SK-N-SH (cell line): ENCODE measurements at regions not wholly inside any gene's neighbourhood (a gene's known extent, or its start where the extent isn't known, plus 50 kb on each side); places are given as distances from the start of the nearest gene placed in this dataset.

ENCODE experiments used
- CTCF ChIA-PET: fragments of 300-600, 350-600 bp; formaldehyde crosslinking; extraction: SDS; loops from one replicate; lab custom pipeline; 2021; lab: Yijun Ruan, JAX
- POLR2A ChIA-PET: fragments of 350-600 bp; sonication (Branson Sonifier 250); formaldehyde crosslinking; extraction: SDS; loops from one replicate; lab custom pipeline; 2020; ENCODE audit warnings: antibody characterized with exemption, inconsistent platforms; lab: Yijun Ruan, JAX
- DNase-seq: peaks from one replicate; pipeline ENCODE4 v3.0.0; 2012
- H2AFZ ChIP-seq: fragments of 200-600 bp; sonication (generic); 2 replicates; pipeline ENCODE4 v1.8.1; 2016; ENCODE audit warnings: antibody characterized with exemption, mild to moderate bottlenecking, low read depth
- H3F3A ChIP-seq: fragments of 200-600 bp; sonication (generic); replicated peaks from 2 replicates; pipeline ENCODE3; 2016; ENCODE audit warnings: antibody characterized with exemption, mild to moderate bottlenecking; ENCODE audit not compliant: insufficient read depth
- H3K27ac ChIP-seq, 2 experiments: fragments of 200-500 bp in 1 of 2; fragments of 200-600 bp in 1 of 2; sonication (Bioruptor generic) in 1 of 2; sonication (generic), shearing (Covaris generic) in 1 of 2; 2 replicates each; pipeline versions ENCODE4 v1.5.1 to v1.6.1; 2014 to 2016; ENCODE audit warnings: low read depth in 2 of 2, inconsistent platforms in 1 of 2, low read length in 1 of 2, mild to moderate bottlenecking in 1 of 2, mixed read lengths in 1 of 2
- H3K27me3 ChIP-seq: fragments of 200-600 bp; sonication (generic), shearing (Covaris generic); 2 replicates; pipeline ENCODE4 v1.6.1; 2016; ENCODE audit warnings: mixed run types; ENCODE audit not compliant: insufficient read depth
- H3K36me3 ChIP-seq, 2 experiments: fragments of 200-500 bp in 1 of 2; fragments of 200-600 bp in 1 of 2; sonication (Bioruptor generic) in 1 of 2; sonication (generic) in 1 of 2; replicated peaks in 1 of 2; 2 replicates each; pipeline versions ENCODE3 to v1.5.1; 2014 to 2016; ENCODE audit warnings: low read length in 1 of 2, mild to moderate bottlenecking in 1 of 2; ENCODE audit not compliant: insufficient read depth in 2 of 2, control insufficient read depth in 1 of 2
- H3K4me1 ChIP-seq, 2 experiments: fragments of 200-500 bp in 1 of 2; fragments of 200-600 bp in 1 of 2; sonication (Bioruptor generic) in 1 of 2; sonication (generic), shearing (Covaris generic) in 1 of 2; 2 replicates each; pipeline versions ENCODE4 v1.5.1 to v1.6.1; 2014 to 2016; ENCODE audit warnings: low read depth in 1 of 2, low read length in 1 of 2, mixed run types in 1 of 2; ENCODE audit not compliant: insufficient read depth in 2 of 2, control insufficient read depth in 1 of 2
- H3K4me2 ChIP-seq: fragments of 200-600 bp; sonication (generic), shearing (Covaris generic); 2 replicates; pipeline ENCODE4 v1.6.1; 2017; ENCODE audit warnings: mixed run types
- H3K4me3 ChIP-seq, 2 experiments: fragments of 200-500 bp in 1 of 2; fragments of 200-600 bp in 1 of 2; sonication (Bioruptor generic) in 1 of 2; sonication (generic), shearing (Covaris generic) in 1 of 2; 2 replicates each; pipeline versions ENCODE4 v1.5.1 to v1.8.1; 2014 to 2016; ENCODE audit warnings: low read depth in 2 of 2, inconsistent platforms in 1 of 2, low read length in 1 of 2, mild to moderate bottlenecking in 1 of 2, mixed read lengths in 1 of 2, moderate library complexity in 1 of 2
- H3K79me2 ChIP-seq: fragments of 200-600 bp; sonication (generic); 2 replicates; pipeline ENCODE4 v1.8.1; 2017; ENCODE audit warnings: mild to moderate bottlenecking; ENCODE audit not compliant: insufficient read depth
- H3K9ac ChIP-seq: fragments of 200-600 bp; sonication (generic); 2 replicates; pipeline ENCODE4 v1.6.1; 2017; ENCODE audit warnings: mixed run types
- H3K9me2 ChIP-seq: fragments of 200-600 bp; sonication (generic); 2 replicates; pipeline ENCODE4 v1.6.1; 2017; ENCODE audit warnings: mixed run types
- H3K9me3 ChIP-seq: fragments of 200-600 bp; sonication (generic); 2 replicates; pipeline ENCODE4 v1.6.1; 2017; ENCODE audit warnings: mixed run types, mild to moderate bottlenecking, moderate library complexity
- H4K20me1 ChIP-seq: fragments of 200-600 bp; sonication (generic); 2 replicates; pipeline ENCODE4 v1.6.1; 2017; ENCODE audit warnings: mild to moderate bottlenecking, mixed run types; ENCODE audit not compliant: insufficient read depth
- ELF1 ChIP-seq: IDR thresholded peaks from 2 replicates; pipeline ENCODE4 v1.4.0; 2012
- EZH2phosphoT487 ChIP-seq: fragments of 200-600 bp; sonication (generic); IDR thresholded peaks from 2 replicates; pipeline ENCODE4 v1.6.1; 2017; ENCODE audit warnings: low read depth, mixed run types, mild to moderate bottlenecking, antibody characterized with exemption, moderate library complexity, borderline replicate concordance
- FOXJ3 ChIP-seq: sonication (generic); formaldehyde crosslinking; IDR thresholded peaks from 2 replicates; pipeline ENCODE4 v1.5.1; 2020; ENCODE audit warnings: mild to moderate bottlenecking, missing genetic modification reagents
- FOXM1 ChIP-seq: IDR thresholded peaks from 2 replicates; pipeline ENCODE4 v1.4.0; 2012; ENCODE audit warnings: low read depth, mild to moderate bottlenecking
- GABPA ChIP-seq: IDR thresholded peaks from 2 replicates; pipeline ENCODE4 v1.4.0; 2012; ENCODE audit warnings: low read depth, mild to moderate bottlenecking
- GATA2 ChIP-seq: sonication (generic); formaldehyde crosslinking; IDR thresholded peaks from 2 replicates; pipeline ENCODE4 v1.5.0; 2020; ENCODE audit warnings: mild to moderate bottlenecking, missing genetic modification reagents
- NFIC ChIP-seq: IDR thresholded peaks from 2 replicates; pipeline ENCODE4 v1.4.0; 2012; ENCODE audit warnings: borderline replicate concordance
- NRF1 ChIP-seq: IDR thresholded peaks from 2 replicates; pipeline ENCODE4 v1.6.1; 2012; ENCODE audit warnings: low read depth, mild to moderate bottlenecking, low read length
- POLR2AphosphoS5 ChIP-seq: IDR thresholded peaks from 2 replicates; pipeline ENCODE4 v1.6.1; 2012; ENCODE audit warnings: low read depth, low read length
- RCOR1 ChIP-seq: fragments of 150-350 bp; IDR thresholded peaks from 2 replicates; pipeline ENCODE4 v1.6.1; 2017; ENCODE audit warnings: antibody characterized with exemption, low read length
- RXRA ChIP-seq: IDR thresholded peaks from 2 replicates; pipeline ENCODE4 v1.4.0; 2012; ENCODE audit warnings: low read depth, mild to moderate bottlenecking, borderline replicate concordance
- SIN3A ChIP-seq: IDR thresholded peaks from 2 replicates; pipeline ENCODE4 v1.6.1; 2012; ENCODE audit warnings: low read depth, mild to moderate bottlenecking, low read length, moderate library complexity, borderline replicate concordance
- SMC3 ChIP-seq: IDR thresholded peaks from 2 replicates; pipeline ENCODE4 v1.6.1; 2012; ENCODE audit warnings: low read depth, low read length, improper control_type of control experiment
- TAF1 ChIP-seq: IDR thresholded peaks from 2 replicates; pipeline ENCODE4 v1.6.1; 2012; ENCODE audit warnings: low read depth, mild to moderate bottlenecking, low read length, moderate library complexity, borderline replicate concordance
- TEAD4 ChIP-seq: IDR thresholded peaks from 2 replicates; pipeline ENCODE4 v1.4.0; 2012; ENCODE audit warnings: mild to moderate bottlenecking, borderline replicate concordance; ENCODE audit not compliant: insufficient read depth
- YY1 ChIP-seq: IDR thresholded peaks from 2 replicates; pipeline ENCODE4 v1.4.0; 2012; ENCODE audit warnings: low read depth, mild to moderate bottlenecking
- WGBS: methylation state at CpG from one replicate; pipeline ENCODE4 v1.1.6; 2017; ENCODE audit warnings: low lambda C conversion rate; 5-methylcytosine and 5-hydroxymethylcytosine counted together
- TF ChIP-seq, protein P1 (sequence below): IDR thresholded peaks from 2 replicates; pipeline ENCODE4 v1.4.0; 2012; ENCODE audit warnings: low read depth
- TF ChIP-seq, protein P2 (sequence below): fragments of 150-350 bp; IDR thresholded peaks from 2 replicates; pipeline ENCODE4 v1.6.1; 2017; ENCODE audit warnings: antibody characterized with exemption, low read length, low read depth, borderline replicate concordance
- TF ChIP-seq, protein P3 (sequence below): IDR thresholded peaks from 2 replicates; pipeline ENCODE4 v1.4.0; 2012; ENCODE audit warnings: low read depth, borderline replicate concordance
- TF ChIP-seq, protein P4 (sequence below): fragments of 150-350 bp; IDR thresholded peaks from 2 replicates; pipeline ENCODE4 v1.6.1; 2016; ENCODE audit warnings: mild to moderate bottlenecking, low read depth, low read length

DNA sequence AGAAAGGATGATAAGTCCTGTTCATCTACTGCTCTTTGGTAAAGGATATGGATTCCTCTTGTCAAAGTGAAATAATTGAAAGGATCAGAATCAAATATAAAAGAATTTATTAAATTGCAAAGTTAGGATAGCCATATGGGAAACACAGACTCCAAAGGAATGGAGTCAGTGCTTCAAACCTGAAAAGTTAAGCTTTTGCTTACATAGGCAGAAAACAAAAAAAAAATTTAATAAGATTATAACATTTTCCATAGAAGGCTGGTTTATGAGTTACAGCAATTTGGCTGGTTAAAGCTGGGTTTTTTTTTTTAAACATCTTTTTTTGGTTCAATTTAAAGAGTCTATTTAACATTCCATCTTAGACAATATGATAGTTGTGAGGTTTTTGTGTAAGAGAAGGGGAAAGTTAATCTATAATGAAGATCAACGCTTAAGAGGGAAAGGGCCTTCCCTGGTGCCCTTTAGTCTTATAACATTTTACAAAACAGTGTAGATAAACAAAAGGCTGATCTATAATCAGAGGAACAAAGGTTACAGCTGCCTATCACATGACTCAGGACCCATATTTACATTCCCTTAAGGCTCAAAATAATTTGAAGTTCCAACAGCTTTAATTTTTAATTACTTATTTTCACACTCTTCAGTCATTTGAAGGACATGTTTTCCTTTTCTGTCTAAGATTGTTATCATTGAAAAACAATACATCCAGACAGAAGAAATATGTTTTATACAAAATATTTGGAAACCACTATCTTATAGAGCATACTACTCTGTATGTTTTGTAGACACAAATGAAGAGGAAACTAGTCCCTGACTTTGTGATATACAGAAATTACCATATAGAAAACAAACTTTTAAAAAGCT lies 234.3 kb upstream of the MBL2 start:
- ChIA-PET CTCF (interaction anchor here (0.8 kb wide), 1 partner anchor 14 kb away, joined by 3 read pairs; no protein-coding TSS in a partner anchor), POLR2A (no interaction called here)
- Histone ChIP-seq H3K9me2 (no peaks in the 10 kb centered on the region), H3K9me3 (no peaks in the 10 kb centered on the region), H3K9ac (no peak overlapping the region), H3K79me2 (no peaks in the 10 kb centered on the region), H3K27ac (no peak overlapping the region), H4K20me1 (no peaks in the 10 kb centered on the region), H3F3A (no peaks in the 10 kb centered on the region), H3K36me3 (no peaks in the 10 kb centered on the region), H3K4me3 (no peak overlapping the region), H3K4me2 (no peak overlapping the region), H3K27me3 (no peaks in the 10 kb centered on the region), H3K4me1 (no peaks in the 10 kb centered on the region), H2AFZ (no peak overlapping the region)
- DNase-seq, result no peak
- TF ChIP-seq FOXM1 (no peak), NRF1 (no peak), ELF1 (no peak), FOXJ3 (CRISPR knock-in tag) (no peak), SMC3 (no peak), TAF1 (no peak), TEAD4 (no peak), GATA2 (no peak), NFIC (no peak), RXRA (no peak), EZH2phosphoT487 (no peak), POLR2AphosphoS5 (no peak), GABPA (no peak), YY1 (no peak), SIN3A (no peak), RCOR1 (no peak)
- TF ChIP-seq, protein P1, sequence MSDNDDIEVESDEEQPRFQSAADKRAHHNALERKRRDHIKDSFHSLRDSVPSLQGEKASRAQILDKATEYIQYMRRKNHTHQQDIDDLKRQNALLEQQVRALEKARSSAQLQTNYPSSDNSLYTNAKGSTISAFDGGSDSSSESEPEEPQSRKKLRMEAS, result no peak
- TF ChIP-seq, protein P2, sequence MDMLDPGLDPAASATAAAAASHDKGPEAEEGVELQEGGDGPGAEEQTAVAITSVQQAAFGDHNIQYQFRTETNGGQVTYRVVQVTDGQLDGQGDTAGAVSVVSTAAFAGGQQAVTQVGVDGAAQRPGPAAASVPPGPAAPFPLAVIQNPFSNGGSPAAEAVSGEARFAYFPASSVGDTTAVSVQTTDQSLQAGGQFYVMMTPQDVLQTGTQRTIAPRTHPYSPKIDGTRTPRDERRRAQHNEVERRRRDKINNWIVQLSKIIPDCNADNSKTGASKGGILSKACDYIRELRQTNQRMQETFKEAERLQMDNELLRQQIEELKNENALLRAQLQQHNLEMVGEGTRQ, result no peak
- TF ChIP-seq, protein P3, sequence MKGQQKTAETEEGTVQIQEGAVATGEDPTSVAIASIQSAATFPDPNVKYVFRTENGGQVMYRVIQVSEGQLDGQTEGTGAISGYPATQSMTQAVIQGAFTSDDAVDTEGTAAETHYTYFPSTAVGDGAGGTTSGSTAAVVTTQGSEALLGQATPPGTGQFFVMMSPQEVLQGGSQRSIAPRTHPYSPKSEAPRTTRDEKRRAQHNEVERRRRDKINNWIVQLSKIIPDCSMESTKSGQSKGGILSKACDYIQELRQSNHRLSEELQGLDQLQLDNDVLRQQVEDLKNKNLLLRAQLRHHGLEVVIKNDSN, result no peak
- TF ChIP-seq, protein P4, sequence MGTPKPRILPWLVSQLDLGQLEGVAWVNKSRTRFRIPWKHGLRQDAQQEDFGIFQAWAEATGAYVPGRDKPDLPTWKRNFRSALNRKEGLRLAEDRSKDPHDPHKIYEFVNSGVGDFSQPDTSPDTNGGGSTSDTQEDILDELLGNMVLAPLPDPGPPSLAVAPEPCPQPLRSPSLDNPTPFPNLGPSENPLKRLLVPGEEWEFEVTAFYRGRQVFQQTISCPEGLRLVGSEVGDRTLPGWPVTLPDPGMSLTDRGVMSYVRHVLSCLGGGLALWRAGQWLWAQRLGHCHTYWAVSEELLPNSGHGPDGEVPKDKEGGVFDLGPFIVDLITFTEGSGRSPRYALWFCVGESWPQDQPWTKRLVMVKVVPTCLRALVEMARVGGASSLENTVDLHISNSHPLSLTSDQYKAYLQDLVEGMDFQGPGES, result no peak
- WGBS, result 59% methylated on average over 1 of the region's 1 CpG
